ENCODE measurements at regions not wholly inside any gene's neighbourhood (a gene's known extent, or its start where the extent isn't known, plus 50 kb on each side); places are given as distances from the start of the nearest gene placed in this dataset.

- TF ChIP-seq FOXP2 (optimal IDR thresholded peaks at IDR 0.05; ENCODE audit: borderline replicate concordance, extremely low read depth, extremely low read length, insufficient read depth) (no peak), POLR2AphosphoS5 (IDR thresholded peaks at IDR 0.05; ENCODE audit: low read depth, low read length) (no peak)
Observed at GRCh38 chr10:129025787-129026186, 441.3 kb upstream of the MGMT start.

GRCh38 chr10:129027906-129028305 lies 439.1 kb upstream of the MGMT start:
- TF ChIP-seq REST (IDR thresholded peaks at IDR 0.05; ENCODE audit: insufficient read depth in 1 of 2, low read depth in 2 of 2, low read length in 2 of 2) (no peak), FOXP2 (optimal IDR thresholded peaks at IDR 0.05; ENCODE audit: borderline replicate concordance, extremely low read depth, extremely low read length, insufficient read depth) (no peak), POLR2AphosphoS5 (IDR thresholded peaks at IDR 0.05; ENCODE audit: low read depth, low read length) (no peak), SIN3A (IDR thresholded peaks at IDR 0.05; ENCODE audit: borderline replicate concordance, insufficient read depth, low read length) (no peak), TAF1 (IDR thresholded peaks at IDR 0.05; ENCODE audit: borderline replicate concordance, insufficient read depth, low read length) (no peak)

GRCh38 chr10:129028451-129028850 lies 438.6 kb upstream of the MGMT start:
- TF ChIP-seq FOXP2 (optimal IDR thresholded peaks at IDR 0.05; ENCODE audit: borderline replicate concordance, extremely low read depth, extremely low read length, insufficient read depth): no peak

- TF ChIP-seq TAF1 (IDR thresholded peaks at IDR 0.05; ENCODE audit: borderline replicate concordance, insufficient read depth, low read length) (no peak), REST (IDR thresholded peaks at IDR 0.05; ENCODE audit: insufficient read depth in 1 of 2, low read depth in 2 of 2, low read length in 2 of 2) (no peak)
Observed at GRCh38 chr10:129029051-129029450, 438.0 kb upstream of the MGMT start.

GRCh38 chr10:129029851-129030602 lies 437.0 kb upstream of the MGMT start:
- TF ChIP-seq SIN3A (IDR thresholded peaks at IDR 0.05; ENCODE audit: borderline replicate concordance, insufficient read depth, low read length) (no peak), TAF1 (IDR thresholded peaks at IDR 0.05; ENCODE audit: borderline replicate concordance, insufficient read depth, low read length) (no peak), POLR2AphosphoS5 (IDR thresholded peaks at IDR 0.05; ENCODE audit: low read depth, low read length) (no peak), REST (IDR thresholded peaks at IDR 0.05; ENCODE audit: insufficient read depth in 1 of 2, low read depth in 2 of 2, low read length in 2 of 2) (no peak), FOXP2 (optimal IDR thresholded peaks at IDR 0.05; ENCODE audit: borderline replicate concordance, extremely low read depth, extremely low read length, insufficient read depth) (no peak)

GRCh38 chr10:129030603-129030895 lies 436.5 kb upstream of the MGMT start:
- TF ChIP-seq SIN3A (IDR thresholded peaks at IDR 0.05; ENCODE audit: borderline replicate concordance, insufficient read depth, low read length): no peak

Measured in PFSK-1 (cell line).